ENCODE measurements at regions not wholly inside any gene's neighbourhood (a gene's known extent, or its start where the extent isn't known, plus 50 kb on each side); places are given as distances from the start of the nearest gene placed in this dataset.
A peak's percentile ranks its signal among the peaks of the same experiment; 100 is the strongest.

- Histone ChIP-seq H3K36me3 (ENCODE audit: control insufficient read depth, insufficient read depth, low read length) (no peaks in the 10 kb centered on the region), H3K4me1 (ENCODE audit: control insufficient read depth, low read depth, low read length) (peaks cover 6% of the 10 kb centered on the region), H3K27ac (ENCODE audit: low read depth, low read length) (no peak overlapping the region)
Measured at GRCh38 chr13:74573654-74574053, 439.4 kb upstream of the KLF12 start.

GRCh38 chr13:74571811-74572210 lies 437.6 kb upstream of the KLF12 start:
- Histone ChIP-seq H3K9ac (ENCODE audit: low read length) (no peak overlapping the region), H3K4me2 (ENCODE audit: low read length) (no peak overlapping the region), H4K5ac (ENCODE audit: low read length) (no peak overlapping the region), H3K4ac (ENCODE audit: low read depth, low read length) (peak overlapping the region; percentile 37), H3K23ac (ENCODE audit: low read length) (no peak overlapping the region), H2BK5ac (ENCODE audit: low read length) (no peak overlapping the region), H2AK5ac (ENCODE audit: low read length) (no peak overlapping the region), H3K4me1 (ENCODE audit: control insufficient read depth, low read depth, low read length) (peaks cover 6% of the 10 kb centered on the region), H3K79me1 (ENCODE audit: low read length) (no peaks in the 10 kb centered on the region), H2BK120ac (ENCODE audit: low read depth, low read length) (peak overlapping the region; percentile 6), H2BK15ac (replicated peaks; ENCODE audit: low read depth) (no peak overlapping the region), H3K36me3 (ENCODE audit: control insufficient read depth, insufficient read depth, low read length) (no peaks in the 10 kb centered on the region), H3K18ac (ENCODE audit: low read length) (no peak overlapping the region), H3K79me2 (ENCODE audit: control insufficient read depth, insufficient read depth, low read length) (no peaks in the 10 kb centered on the region), H4K8ac (ENCODE audit: low read depth, low read length) (no peak overlapping the region), H3K4me3 (ENCODE audit: low read length) (no peak overlapping the region), H3K27me3 (ENCODE audit: insufficient read depth, low read length, poor library complexity) (no peaks in the 10 kb centered on the region), H3K56ac (ENCODE audit: low read length) (no peak overlapping the region), H3K27ac (ENCODE audit: low read depth, low read length) (no peak overlapping the region)
- WGBS (ENCODE audit: extremely low coverage, insufficient coverage, low lambda C conversion rate): no CpG with 5 or more reads among the region's 4 CpGs
- peak; percentile 35 for DNase-seq

More at GRCh38 chr13:74573654-74574053, 439.4 kb upstream of the KLF12 start:
- Histone ChIP-seq H3K79me2 (ENCODE audit: control insufficient read depth, insufficient read depth, low read length) (no peaks in the 10 kb centered on the region), H3K4me3 (ENCODE audit: low read length) (no peak overlapping the region), H3K56ac (ENCODE audit: low read length) (no peak overlapping the region), H3K23ac (ENCODE audit: low read length) (no peak overlapping the region), H3K9ac (ENCODE audit: low read length) (no peak overlapping the region), H3K4ac (ENCODE audit: low read depth, low read length) (peak overlapping the region; percentile 12), H3K18ac (ENCODE audit: low read length) (no peak overlapping the region), H2BK120ac (ENCODE audit: low read depth, low read length) (no peak overlapping the region), H4K8ac (ENCODE audit: low read depth, low read length) (no peak overlapping the region), H2BK15ac (replicated peaks; ENCODE audit: low read depth) (no peak overlapping the region), H4K5ac (ENCODE audit: low read length) (no peak overlapping the region), H3K27me3 (ENCODE audit: insufficient read depth, low read length, poor library complexity) (no peaks in the 10 kb centered on the region), H3K79me1 (ENCODE audit: low read length) (no peaks in the 10 kb centered on the region), H2AK5ac (ENCODE audit: low read length) (no peak overlapping the region), H2BK5ac (ENCODE audit: low read length) (no peak overlapping the region), H3K4me2 (ENCODE audit: low read length) (no peak overlapping the region)
- DNase-seq: peak; percentile 71
- WGBS (ENCODE audit: extremely low coverage, insufficient coverage, low lambda C conversion rate): no CpG with 5 or more reads among the region's 7 CpGs

- Histone ChIP-seq H3K27me3 (ENCODE audit: insufficient read depth, low read length, poor library complexity) (no peaks in the 10 kb centered on the region), H3K4ac (ENCODE audit: low read depth, low read length) (no peak overlapping the region), H2BK5ac (ENCODE audit: low read length) (no peak overlapping the region), H3K27ac (ENCODE audit: low read depth, low read length) (no peak overlapping the region), H4K8ac (ENCODE audit: low read depth, low read length) (no peak overlapping the region), H3K23ac (ENCODE audit: low read length) (no peak overlapping the region), H3K36me3 (ENCODE audit: control insufficient read depth, insufficient read depth, low read length) (no peaks in the 10 kb centered on the region), H3K4me2 (ENCODE audit: low read length) (no peak overlapping the region), H4K5ac (ENCODE audit: low read length) (no peak overlapping the region), H3K18ac (ENCODE audit: low read length) (no peak overlapping the region), H2AK5ac (ENCODE audit: low read length) (no peak overlapping the region), H3K9ac (ENCODE audit: low read length) (no peak overlapping the region), H2BK120ac (ENCODE audit: low read depth, low read length) (no peak overlapping the region), H3K4me3 (ENCODE audit: low read length) (no peak overlapping the region), H3K79me2 (ENCODE audit: control insufficient read depth, insufficient read depth, low read length) (no peaks in the 10 kb centered on the region), H2BK15ac (replicated peaks; ENCODE audit: low read depth) (no peak overlapping the region), H3K79me1 (ENCODE audit: low read length) (no peaks in the 10 kb centered on the region), H3K4me1 (ENCODE audit: control insufficient read depth, low read depth, low read length) (peaks cover 2% of the 10 kb centered on the region), H3K56ac (ENCODE audit: low read length) (no peak overlapping the region)
- no CpG with 5 or more reads among the region's 2 CpGs for WGBS (ENCODE audit: extremely low coverage, insufficient coverage, low lambda C conversion rate)
- peak; percentile 81 for DNase-seq
Measured at GRCh38 chr13:74570834-74571233, 436.6 kb upstream of the KLF12 start.

- no peaks in the 10 kb centered on the region for H3K27me3 ChIP-seq (ENCODE audit: insufficient read depth, low read length, poor library complexity)
- H2BK15ac ChIP-seq (replicated peaks; ENCODE audit: low read depth): no peak overlapping the region
- peaks cover under 1% of the 10 kb centered on the region for H3K4me1 ChIP-seq (ENCODE audit: control insufficient read depth, low read depth, low read length)
- no peak overlapping the region for H3K56ac ChIP-seq (ENCODE audit: low read length)
- H3K36me3 ChIP-seq (ENCODE audit: control insufficient read depth, insufficient read depth, low read length): no peaks in the 10 kb centered on the region
- no peak overlapping the region for H2AK5ac ChIP-seq (ENCODE audit: low read length)
- no CpG with 5 or more reads among the region's 1 CpG for WGBS (ENCODE audit: extremely low coverage, insufficient coverage, low lambda C conversion rate)
- no peak overlapping the region for H3K4me3 ChIP-seq (ENCODE audit: low read length)
- H4K5ac ChIP-seq (ENCODE audit: low read length): no peak overlapping the region
- H3K18ac ChIP-seq (ENCODE audit: low read length): no peak overlapping the region
- H3K79me1 ChIP-seq (ENCODE audit: low read length): no peaks in the 10 kb centered on the region
- no peak for DNase-seq
- no peak overlapping the region for H3K27ac ChIP-seq (ENCODE audit: low read depth, low read length)
- no peak overlapping the region for H3K23ac ChIP-seq (ENCODE audit: low read length)
- no peak overlapping the region for H2BK120ac ChIP-seq (ENCODE audit: low read depth, low read length)
- H3K4me2 ChIP-seq (ENCODE audit: low read length): no peak overlapping the region
- no peak overlapping the region for H3K9ac ChIP-seq (ENCODE audit: low read length)
- peak overlapping the region; percentile 12 for H3K4ac ChIP-seq (ENCODE audit: low read depth, low read length)
- H2BK5ac ChIP-seq (ENCODE audit: low read length): no peak overlapping the region
- no peaks in the 10 kb centered on the region for H3K79me2 ChIP-seq (ENCODE audit: control insufficient read depth, insufficient read depth, low read length)
- no peak overlapping the region for H4K8ac ChIP-seq (ENCODE audit: low read depth, low read length)
Measured at GRCh38 chr13:74570046-74570445, 435.8 kb upstream of the KLF12 start.

GRCh38 chr13:74569251-74569650 lies 435.0 kb upstream of the KLF12 start:
- Histone ChIP-seq H3K27ac (ENCODE audit: low read depth, low read length) (no peak overlapping the region), H3K79me1 (ENCODE audit: low read length) (no peaks in the 10 kb centered on the region), H3K4me3 (ENCODE audit: low read length) (no peak overlapping the region), H2BK15ac (replicated peaks; ENCODE audit: low read depth) (no peak overlapping the region), H3K23ac (ENCODE audit: low read length) (no peak overlapping the region), H3K79me2 (ENCODE audit: control insufficient read depth, insufficient read depth, low read length) (no peaks in the 10 kb centered on the region), H3K4me1 (ENCODE audit: control insufficient read depth, low read depth, low read length) (no peaks in the 10 kb centered on the region), H3K4ac (ENCODE audit: low read depth, low read length) (no peak overlapping the region), H4K8ac (ENCODE audit: low read depth, low read length) (no peak overlapping the region), H3K9ac (ENCODE audit: low read length) (no peak overlapping the region), H3K27me3 (ENCODE audit: insufficient read depth, low read length, poor library complexity) (no peaks in the 10 kb centered on the region), H2BK120ac (ENCODE audit: low read depth, low read length) (no peak overlapping the region), H3K18ac (ENCODE audit: low read length) (no peak overlapping the region), H2BK5ac (ENCODE audit: low read length) (no peak overlapping the region), H3K4me2 (ENCODE audit: low read length) (no peak overlapping the region), H4K5ac (ENCODE audit: low read length) (no peak overlapping the region), H3K36me3 (ENCODE audit: control insufficient read depth, insufficient read depth, low read length) (no peaks in the 10 kb centered on the region), H3K56ac (ENCODE audit: low read length) (no peak overlapping the region), H2AK5ac (ENCODE audit: low read length) (no peak overlapping the region)
- DNase-seq: no peak
- no CpG with 5 or more reads among the region's 1 CpG for WGBS (ENCODE audit: extremely low coverage, insufficient coverage, low lambda C conversion rate)

GRCh38 chr13:74567485-74567884 lies 433.3 kb upstream of the KLF12 start:
- no peak overlapping the region for H3K23ac ChIP-seq (ENCODE audit: low read length)
- H2AK5ac ChIP-seq (ENCODE audit: low read length): no peak overlapping the region
- no peak overlapping the region for H4K5ac ChIP-seq (ENCODE audit: low read length)
- H3K4ac ChIP-seq (ENCODE audit: low read depth, low read length): no peak overlapping the region
- no peaks in the 10 kb centered on the region for H3K36me3 ChIP-seq (ENCODE audit: control insufficient read depth, insufficient read depth, low read length)
- no peak overlapping the region for H2BK15ac ChIP-seq (replicated peaks; ENCODE audit: low read depth)
- no peak overlapping the region for H2BK120ac ChIP-seq (ENCODE audit: low read depth, low read length)
- no peak overlapping the region for H4K8ac ChIP-seq (ENCODE audit: low read depth, low read length)
- H3K27me3 ChIP-seq (ENCODE audit: insufficient read depth, low read length, poor library complexity): no peaks in the 10 kb centered on the region
- H2BK5ac ChIP-seq (ENCODE audit: low read length): no peak overlapping the region
- no peak overlapping the region for H3K9ac ChIP-seq (ENCODE audit: low read length)
- H3K4me2 ChIP-seq (ENCODE audit: low read length): no peak overlapping the region
- H3K79me1 ChIP-seq (ENCODE audit: low read length): no peaks in the 10 kb centered on the region
- H3K4me3 ChIP-seq (ENCODE audit: low read length): no peak overlapping the region
- no peaks in the 10 kb centered on the region for H3K79me2 ChIP-seq (ENCODE audit: control insufficient read depth, insufficient read depth, low read length)
- H3K56ac ChIP-seq (ENCODE audit: low read length): no peak overlapping the region
- no CpG with 5 or more reads among the region's 3 CpGs for WGBS (ENCODE audit: extremely low coverage, insufficient coverage, low lambda C conversion rate)
- H3K4me1 ChIP-seq (ENCODE audit: control insufficient read depth, low read depth, low read length): no peaks in the 10 kb centered on the region
- H3K18ac ChIP-seq (ENCODE audit: low read length): no peak overlapping the region
- H3K27ac ChIP-seq (ENCODE audit: low read depth, low read length): no peak overlapping the region
- no peak for DNase-seq
